ENCODE measurements at regions not wholly inside any gene's neighbourhood (a gene's known extent, or its start where the extent isn't known, plus 50 kb on each side); places are given as distances from the start of the nearest gene placed in this dataset.
"Not testable (repeated sequence)": the region's sequence is repeated elsewhere in the genome, so short reads cannot be mapped to it uniquely, and the experiment has no call there.

- Mint-ChIP-seq H3K27ac (ENCODE audit: unreplicated experiment) (no peak overlapping the region), H3K4me1 (ENCODE audit: low read depth, unreplicated experiment) (no peaks in the 10 kb centered on the region), H3K9me3 (ENCODE audit: low read depth, unreplicated experiment) (no peaks in the 10 kb centered on the region), H3K4me3 (ENCODE audit: low read depth, unreplicated experiment) (no peak overlapping the region), H3K36me3 (ENCODE audit: insufficient read depth, unreplicated experiment) (no peaks in the 10 kb centered on the region), H3K27me3 (ENCODE audit: unreplicated experiment) (peaks cover 15% of the 10 kb centered on the region)
- TF ChIP-seq CTCF (IDR thresholded peaks at IDR 0.05; ENCODE audit: unreplicated experiment): no peak
- no peak for DNase-seq
- CTCF ChIA-PET: interaction anchor here (0.6 kb wide), 1 partner anchor 9 kb away, joined by 3 read pairs; no protein-coding TSS in a partner anchor
- no TSS peak for BruUV-seq (replicated peaks)
- intact Hi-C loops (cut with micrococcal nuclease; ENCODE audit: unreplicated experiment): no loop called here
Observed at GRCh38 chr1:201731142-201731541, 97.8 kb upstream of the IPO9 start.

GRCh38 chr1:201731592-201731991, 97.4 kb upstream of the IPO9 start:
- H3K4me3 Mint-ChIP-seq (ENCODE audit: low read depth, unreplicated experiment): no peak overlapping the region
- no peak for DNase-seq
- no peaks in the 10 kb centered on the region for H3K4me1 Mint-ChIP-seq (ENCODE audit: low read depth, unreplicated experiment)
- no peak overlapping the region for H3K27ac Mint-ChIP-seq (ENCODE audit: unreplicated experiment)
- BruUV-seq (replicated peaks): no TSS peak
- CTCF ChIA-PET: no interaction called here
- TF ChIP-seq CTCF (IDR thresholded peaks at IDR 0.05; ENCODE audit: unreplicated experiment): no peak
- intact Hi-C loops (cut with micrococcal nuclease; ENCODE audit: unreplicated experiment): no loop called here
- no peaks in the 10 kb centered on the region for H3K9me3 Mint-ChIP-seq (ENCODE audit: low read depth, unreplicated experiment)
- no peaks in the 10 kb centered on the region for H3K36me3 Mint-ChIP-seq (ENCODE audit: insufficient read depth, unreplicated experiment)
- H3K27me3 Mint-ChIP-seq (ENCODE audit: unreplicated experiment): peaks cover 15% of the 10 kb centered on the region

GRCh38 chr1:201732351-201732750, 96.6 kb upstream of the IPO9 start:
- H3K27ac Mint-ChIP-seq (ENCODE audit: unreplicated experiment): no peak overlapping the region
- no peak overlapping the region for H3K4me3 Mint-ChIP-seq (ENCODE audit: low read depth, unreplicated experiment)
- peaks cover 15% of the 10 kb centered on the region for H3K27me3 Mint-ChIP-seq (ENCODE audit: unreplicated experiment)
- no peak for DNase-seq
- intact Hi-C loops (cut with micrococcal nuclease; ENCODE audit: unreplicated experiment): no loop called here
- no peaks in the 10 kb centered on the region for H3K36me3 Mint-ChIP-seq (ENCODE audit: insufficient read depth, unreplicated experiment)
- CTCF ChIA-PET: no interaction called here
- no peak for TF ChIP-seq CTCF (IDR thresholded peaks at IDR 0.05; ENCODE audit: unreplicated experiment)
- no peaks in the 10 kb centered on the region for H3K9me3 Mint-ChIP-seq (ENCODE audit: low read depth, unreplicated experiment)
- no peaks in the 10 kb centered on the region for H3K4me1 Mint-ChIP-seq (ENCODE audit: low read depth, unreplicated experiment)
- BruUV-seq (replicated peaks): no TSS peak

- DNase-seq; H3K9me3 Mint-ChIP-seq (ENCODE audit: low read depth, unreplicated experiment); CTCF ChIA-PET; H3K27ac Mint-ChIP-seq (ENCODE audit: unreplicated experiment); H3K4me3 Mint-ChIP-seq (ENCODE audit: low read depth, unreplicated experiment); H3K4me1 Mint-ChIP-seq (ENCODE audit: low read depth, unreplicated experiment); BruUV-seq (replicated peaks); H3K36me3 Mint-ChIP-seq (ENCODE audit: insufficient read depth, unreplicated experiment); intact Hi-C loops (cut with micrococcal nuclease; ENCODE audit: unreplicated experiment): not testable (repeated sequence)
- peaks cover 15% of the 10 kb centered on the region for H3K27me3 Mint-ChIP-seq (ENCODE audit: unreplicated experiment)
Observed at GRCh38 chr1:201734221-201734620, 94.7 kb upstream of the IPO9 start.

- no peak overlapping the region for H3K27ac Mint-ChIP-seq (ENCODE audit: unreplicated experiment)
- H3K27me3 Mint-ChIP-seq (ENCODE audit: unreplicated experiment): peaks cover 15% of the 10 kb centered on the region
- peaks cover 14% of the 10 kb centered on the region for H3K36me3 Mint-ChIP-seq (ENCODE audit: insufficient read depth, unreplicated experiment)
- no peak overlapping the region for H3K4me3 Mint-ChIP-seq (ENCODE audit: low read depth, unreplicated experiment)
- DNase-seq: no peak
- intact Hi-C loops (cut with micrococcal nuclease; ENCODE audit: unreplicated experiment): no loop called here
- H3K4me1 Mint-ChIP-seq (ENCODE audit: low read depth, unreplicated experiment): no peaks in the 10 kb centered on the region
- TF ChIP-seq CTCF (IDR thresholded peaks at IDR 0.05; ENCODE audit: unreplicated experiment): no peak
- CTCF ChIA-PET: no interaction called here
- no TSS peak for BruUV-seq (replicated peaks)
- no peaks in the 10 kb centered on the region for H3K9me3 Mint-ChIP-seq (ENCODE audit: low read depth, unreplicated experiment)
Observed at GRCh38 chr1:201734786-201735185, 94.2 kb upstream of the IPO9 start.
